Omental fat pad (tissue), 3 donors: ENCODE measurements at regions not wholly inside any gene's neighbourhood (a gene's known extent, or its start where the extent isn't known, plus 50 kb on each side); places are given as distances from the start of the nearest gene placed in this dataset.
"Not testable (repeated sequence)": the region's sequence is repeated elsewhere in the genome, so short reads cannot be mapped to it uniquely, and the experiment has no call there.

Experiments
- ATAC-seq: fragments of 150-250 bp; one replicate; pipeline ENCODE4 v1.9.1; 2016; ENCODE audit warnings: mild to moderate bottlenecking, moderate library complexity; ENCODE audit not compliant: low FRiP score
- DNase-seq: peaks from one replicate; pipeline ENCODE4 v3.0.0-alpha.2; 2019; ENCODE audit warnings: low spot score
- TF ChIP-seq, protein P1 (sequence below), 3 donors: fragments of 450-650 bp; IDR thresholded peaks; one replicate each; pipeline ENCODE4 v1.5.1; 2016 to 2017; ENCODE audit warnings: antibody characterized with exemption in 3 of 3, mild to moderate bottlenecking in 3 of 3, moderate library complexity in 2 of 3

DNA sequence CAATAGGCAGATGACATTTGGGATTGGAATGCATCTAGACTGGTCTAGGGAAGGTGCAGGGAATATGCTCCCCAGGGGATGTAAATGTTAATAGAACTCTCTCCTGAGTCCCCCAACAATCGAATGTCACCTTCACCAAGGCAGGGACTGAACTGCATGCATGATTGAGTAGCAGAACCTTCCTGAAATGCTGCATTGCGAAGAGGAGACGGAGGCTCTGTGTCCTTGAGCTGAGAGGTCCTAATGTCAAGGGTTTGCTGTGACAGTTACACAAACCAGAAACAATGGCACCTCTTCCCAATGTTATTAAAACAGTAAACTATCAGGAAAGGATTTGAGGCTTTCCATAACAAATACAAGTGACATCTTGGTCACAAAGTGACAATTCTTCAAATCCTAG is 117.5 kb upstream of the SFSWAP start:
- ATAC-seq = no peak
- TF ChIP-seq, protein P1, sequence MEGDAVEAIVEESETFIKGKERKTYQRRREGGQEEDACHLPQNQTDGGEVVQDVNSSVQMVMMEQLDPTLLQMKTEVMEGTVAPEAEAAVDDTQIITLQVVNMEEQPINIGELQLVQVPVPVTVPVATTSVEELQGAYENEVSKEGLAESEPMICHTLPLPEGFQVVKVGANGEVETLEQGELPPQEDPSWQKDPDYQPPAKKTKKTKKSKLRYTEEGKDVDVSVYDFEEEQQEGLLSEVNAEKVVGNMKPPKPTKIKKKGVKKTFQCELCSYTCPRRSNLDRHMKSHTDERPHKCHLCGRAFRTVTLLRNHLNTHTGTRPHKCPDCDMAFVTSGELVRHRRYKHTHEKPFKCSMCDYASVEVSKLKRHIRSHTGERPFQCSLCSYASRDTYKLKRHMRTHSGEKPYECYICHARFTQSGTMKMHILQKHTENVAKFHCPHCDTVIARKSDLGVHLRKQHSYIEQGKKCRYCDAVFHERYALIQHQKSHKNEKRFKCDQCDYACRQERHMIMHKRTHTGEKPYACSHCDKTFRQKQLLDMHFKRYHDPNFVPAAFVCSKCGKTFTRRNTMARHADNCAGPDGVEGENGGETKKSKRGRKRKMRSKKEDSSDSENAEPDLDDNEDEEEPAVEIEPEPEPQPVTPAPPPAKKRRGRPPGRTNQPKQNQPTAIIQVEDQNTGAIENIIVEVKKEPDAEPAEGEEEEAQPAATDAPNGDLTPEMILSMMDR (IDR thresholded peaks at IDR 0.05) = no peak
- no peak for DNase-seq

DNA sequence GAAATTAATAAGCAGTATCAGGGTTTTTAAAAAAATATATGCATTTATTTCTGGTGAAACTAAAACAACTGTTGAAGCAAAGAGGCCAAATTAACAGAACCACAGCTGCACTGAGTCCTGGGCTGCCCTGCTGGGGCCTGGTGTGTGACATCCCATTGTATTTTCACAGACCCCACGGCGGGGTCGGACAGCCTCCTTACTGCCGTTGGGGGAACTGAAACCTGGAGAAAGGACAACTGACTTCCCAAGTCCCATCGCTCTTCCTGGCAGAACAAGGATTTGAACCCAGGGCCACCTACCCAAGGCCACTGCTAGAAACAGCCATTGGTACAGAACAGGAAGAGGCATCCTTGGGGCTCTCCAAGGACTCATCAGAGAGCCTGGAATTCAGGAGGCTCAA is 114.8 kb upstream of the SFSWAP start:
- DNase-seq = no peak
- no peak for ATAC-seq
- TF ChIP-seq, protein P1 (IDR thresholded peaks at IDR 0.05) = no peak

DNA sequence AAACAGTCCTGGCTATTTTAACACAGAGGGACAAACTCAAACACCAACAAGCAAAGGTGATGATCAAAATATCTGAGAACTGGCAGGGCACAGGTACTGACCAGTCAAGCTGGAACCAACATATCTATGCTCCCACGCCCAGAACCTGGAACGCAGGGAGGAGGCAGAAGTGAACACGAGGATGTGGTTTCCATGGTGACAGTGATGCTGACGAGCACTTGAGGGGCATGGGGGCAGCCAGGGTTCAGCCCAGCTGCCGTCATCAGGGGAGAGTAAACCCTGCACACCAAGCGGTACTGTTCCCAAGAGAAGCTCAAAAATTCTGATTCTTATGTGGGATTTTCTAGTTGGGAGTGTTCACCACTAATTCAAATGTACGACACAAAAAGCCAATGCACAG is 113.6 kb upstream of the SFSWAP start:
- ATAC-seq (no peak), DNase-seq (no peak)
- TF ChIP-seq, protein P1 (IDR thresholded peaks at IDR 0.05) = no peak

DNA sequence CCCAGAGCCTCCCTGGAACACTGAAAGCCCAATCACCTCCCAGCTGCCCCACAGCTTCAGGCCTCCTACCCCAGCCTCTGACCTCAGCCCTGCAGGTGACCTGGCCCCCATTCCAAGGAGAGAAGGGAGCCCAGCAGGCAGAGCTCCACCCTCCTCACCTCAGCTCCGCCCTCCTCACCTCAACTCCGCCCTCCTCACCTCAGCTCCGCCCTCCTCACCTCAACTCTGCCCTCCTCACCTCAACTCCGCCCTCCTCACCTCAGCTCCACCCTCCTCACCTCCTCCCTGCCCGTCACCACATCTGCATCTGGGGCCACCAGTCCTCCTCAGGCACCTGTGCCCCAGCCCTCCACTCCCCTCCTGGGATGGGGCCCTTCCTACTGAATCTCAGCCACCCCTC is 112.2 kb upstream of the SFSWAP start:
- DNase-seq (no peak), ATAC-seq (no peak)
- TF ChIP-seq, protein P1 (IDR thresholded peaks at IDR 0.05) = no peak

DNA sequence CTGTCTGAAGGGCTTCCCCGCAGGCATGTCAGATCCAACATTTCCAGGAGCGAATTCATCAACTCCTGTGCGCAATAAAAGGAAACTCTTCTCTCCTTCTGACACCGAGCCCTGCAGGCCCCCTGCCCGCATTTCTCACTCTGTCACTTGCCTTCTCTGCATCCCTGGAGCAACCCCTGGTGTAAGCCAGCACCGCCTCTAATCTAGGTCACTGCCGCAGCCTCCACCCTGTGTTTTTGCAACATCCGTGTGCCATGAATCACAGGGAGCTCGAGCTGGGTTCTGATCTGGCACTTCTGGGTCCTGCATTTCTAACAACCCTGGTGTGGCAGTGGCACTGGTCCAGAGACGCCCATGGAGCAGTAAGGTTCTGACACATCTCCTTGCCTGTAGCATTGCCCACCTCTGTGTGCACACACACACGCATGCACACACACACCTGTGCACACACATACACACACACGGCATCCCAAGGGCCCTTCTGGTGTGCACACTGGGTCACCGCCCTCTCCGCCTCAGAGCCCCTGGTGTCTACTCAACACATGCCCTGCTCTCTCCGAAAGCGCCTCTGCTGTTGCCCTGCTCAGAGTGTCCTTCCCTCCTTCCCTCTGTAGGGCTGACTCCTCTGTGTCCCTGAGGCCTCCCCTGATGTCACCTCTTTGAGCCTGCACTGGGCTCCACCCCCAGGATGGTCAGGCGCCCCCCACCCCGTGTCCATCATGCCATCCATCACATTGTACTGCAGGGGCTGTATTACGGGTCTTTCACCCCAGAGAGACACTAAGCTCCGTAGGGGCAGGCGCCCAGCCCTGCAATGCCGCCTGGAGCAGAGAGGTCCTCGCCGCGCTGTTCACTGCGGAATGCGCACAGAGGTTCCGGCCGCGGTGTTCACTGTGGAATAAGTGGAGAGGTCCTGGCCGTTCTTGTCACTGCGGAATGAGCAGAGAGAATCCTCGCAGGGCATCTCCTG is 111.4 kb upstream of the SFSWAP start:
- TF ChIP-seq, protein P1 (IDR thresholded peaks at IDR 0.05) = no peak
- no peak for DNase-seq
- no peak for ATAC-seq

DNA sequence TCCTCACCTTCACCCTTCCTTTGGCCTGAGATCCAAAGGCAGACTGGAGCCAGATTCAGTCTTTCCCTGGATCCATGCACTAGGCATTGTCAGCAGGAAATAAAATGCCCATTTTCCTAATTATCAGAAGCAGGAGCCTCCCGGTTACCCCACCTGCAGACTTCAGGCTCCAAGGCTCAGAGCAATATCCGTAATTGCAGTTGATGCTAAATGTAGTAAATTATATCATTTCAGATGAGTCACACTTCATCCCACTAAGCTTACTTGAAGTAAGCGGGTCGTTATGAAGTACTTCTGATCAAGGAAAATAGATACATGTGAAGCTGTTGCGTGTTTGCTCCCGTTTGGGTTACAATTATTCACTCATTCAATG is 110.7 kb upstream of the SFSWAP start:
- ATAC-seq (no peak), DNase-seq (no peak)
- TF ChIP-seq, protein P1 (IDR thresholded peaks at IDR 0.05) = no peak

DNA sequence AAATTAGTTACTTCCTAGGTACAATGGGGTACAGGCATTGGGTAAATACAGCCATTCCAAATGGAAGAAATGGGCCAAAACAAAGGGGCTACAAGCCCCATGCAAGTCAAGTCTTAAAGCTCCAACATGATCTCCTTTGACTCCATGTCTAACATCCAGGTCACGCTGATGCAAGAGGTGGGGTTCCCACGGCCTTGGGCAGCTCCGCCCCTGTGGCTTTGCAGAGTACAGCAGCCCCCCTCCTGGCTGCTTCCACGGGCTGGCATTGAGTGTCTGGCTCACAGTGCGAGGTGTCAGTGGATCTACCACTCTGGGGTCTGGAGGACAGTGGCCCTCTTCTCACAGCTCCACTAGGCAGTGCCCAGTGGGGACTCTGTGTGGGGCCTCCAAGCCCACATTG is 109.4 kb upstream of the SFSWAP start:
- not testable (repeated sequence) for DNase-seq, ATAC-seq
